ENCODE measurements at regions not wholly inside any gene's neighbourhood (a gene's known extent, or its start where the extent isn't known, plus 50 kb on each side); places are given as distances from the start of the nearest gene placed in this dataset.

DNA sequence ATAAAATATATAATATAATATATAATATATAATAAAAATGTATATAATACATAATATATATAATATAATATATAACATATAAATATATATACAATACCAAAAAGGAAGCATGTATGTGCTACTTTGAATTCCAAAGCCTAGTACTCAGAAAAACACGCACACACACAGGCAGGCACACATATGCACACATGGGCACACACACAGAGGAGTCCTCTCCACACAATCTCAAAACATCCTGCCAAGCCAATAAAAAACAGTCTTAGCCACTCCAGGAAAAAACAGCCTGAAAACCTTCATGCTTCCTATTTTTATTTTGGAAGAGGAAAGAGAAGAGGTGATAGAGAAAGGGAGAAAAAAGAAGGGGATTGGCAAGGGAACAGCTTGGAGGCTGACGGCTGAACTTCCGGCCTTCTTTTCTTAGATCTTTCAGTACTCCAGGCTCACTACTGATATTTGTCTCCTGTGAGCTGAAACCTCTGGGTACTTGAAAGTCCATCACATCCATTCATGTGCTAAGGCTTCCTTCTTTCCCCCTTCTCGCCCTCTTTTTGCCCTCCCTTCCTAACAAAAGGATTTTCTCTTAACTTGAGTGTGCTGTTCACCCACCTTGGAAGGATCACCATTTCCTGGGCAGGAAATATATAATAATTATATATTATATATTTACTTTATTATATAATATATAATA lies 394.2 kb downstream of the NUAK1 start:
- intact Hi-C loops (cut with DNase I, micrococcal nuclease), result no loop called here
- ATAC-seq, result no peak
- no peak for DNase-seq

DNA sequence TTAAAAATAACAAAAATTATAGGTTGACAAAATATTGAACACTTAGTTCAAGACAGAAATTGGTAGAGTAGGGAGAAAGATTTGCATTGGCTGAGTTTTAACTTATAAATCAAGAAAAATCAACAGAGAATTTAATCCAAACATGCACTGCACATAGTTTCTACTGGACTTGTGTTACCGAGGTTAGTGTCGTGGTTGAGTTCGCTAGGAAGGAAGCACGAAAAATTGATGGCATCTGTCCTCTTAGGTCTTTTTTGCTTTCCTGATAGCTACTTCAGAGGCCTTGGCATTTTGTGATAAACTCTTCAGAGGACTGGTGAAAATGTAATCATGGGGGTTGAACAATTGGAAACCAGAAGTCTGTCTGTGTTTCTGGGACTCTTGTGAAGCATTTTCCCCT lies 392.9 kb downstream of the NUAK1 start:
- ATAC-seq (no peak), DNase-seq (no peak)
- intact Hi-C loops (cut with DNase I, micrococcal nuclease), result no loop called here

GRCh38 chr12:105748806-105749600 lies 389.8 kb downstream of the NUAK1 start:
- intact Hi-C loops (cut with DNase I, micrococcal nuclease), result no loop called here
- DNase-seq, result no peak
- no peak for ATAC-seq

DNA sequence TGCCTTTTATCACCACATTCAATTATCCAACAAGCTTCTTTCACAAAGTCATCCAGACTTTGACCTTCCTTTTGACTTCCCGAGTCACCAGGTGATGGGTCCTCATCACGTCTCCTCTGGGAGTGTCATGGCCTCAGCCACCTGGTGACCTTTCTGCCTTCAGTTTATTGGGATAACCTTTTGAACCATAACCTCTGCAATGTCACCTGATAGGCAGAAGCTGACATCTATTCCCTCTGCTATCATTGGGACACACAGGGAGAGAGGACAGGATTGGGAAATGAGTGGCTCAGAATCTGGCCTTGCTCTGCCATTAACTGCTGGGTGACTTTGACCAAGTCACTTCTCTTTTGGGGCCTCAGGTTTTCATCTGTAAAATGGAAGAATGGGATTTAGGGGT lies 388.7 kb downstream of the NUAK1 start:
- no peak for ATAC-seq
- intact Hi-C loops (cut with DNase I, micrococcal nuclease), result no loop called here
- DNase-seq, result no peak

GRCh38 chr12:105754313-105754712 lies 384.4 kb downstream of the NUAK1 start:
- DNase-seq (no peak), ATAC-seq (no peak)
- intact Hi-C loops (cut with DNase I, micrococcal nuclease), result no loop called here

- intact Hi-C loops (cut with DNase I, micrococcal nuclease), result no loop called here
- DNase-seq (no peak), ATAC-seq (no peak)
These were observed 381.8 kb downstream of the NUAK1 start for GRCh38 chr12:105756961-105757360.

- intact Hi-C loops (cut with DNase I, micrococcal nuclease), result no loop called here
- ATAC-seq, result no peak
These were observed 379.6 kb downstream of the NUAK1 start for GRCh38 chr12:105759149-105759548.

DNA sequence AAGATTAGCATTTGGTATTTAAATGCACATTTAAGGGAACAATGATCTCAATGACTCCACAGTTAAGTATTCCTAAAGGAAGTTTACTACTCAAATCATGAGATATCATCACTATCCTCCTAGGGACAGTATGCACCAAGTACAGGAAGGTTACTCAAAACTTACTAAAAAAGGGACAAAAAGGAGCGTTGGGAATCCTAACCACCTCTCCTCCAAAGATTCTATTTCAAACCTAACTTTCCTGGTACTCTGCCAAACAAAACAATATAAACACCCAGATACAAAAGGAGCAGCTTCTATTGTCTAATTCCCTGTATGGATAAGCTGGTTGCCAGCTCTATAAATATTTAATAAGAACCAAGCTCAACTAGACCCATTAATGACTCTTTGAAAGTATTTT lies 377.7 kb downstream of the NUAK1 start:
- intact Hi-C loops (cut with DNase I, micrococcal nuclease), result no loop called here
- ATAC-seq, result no peak
- DNase-seq, result no peak

More at GRCh38 chr12:105759149-105759548, 379.6 kb downstream of the NUAK1 start:
- DNase-seq, result no peak

DNA sequence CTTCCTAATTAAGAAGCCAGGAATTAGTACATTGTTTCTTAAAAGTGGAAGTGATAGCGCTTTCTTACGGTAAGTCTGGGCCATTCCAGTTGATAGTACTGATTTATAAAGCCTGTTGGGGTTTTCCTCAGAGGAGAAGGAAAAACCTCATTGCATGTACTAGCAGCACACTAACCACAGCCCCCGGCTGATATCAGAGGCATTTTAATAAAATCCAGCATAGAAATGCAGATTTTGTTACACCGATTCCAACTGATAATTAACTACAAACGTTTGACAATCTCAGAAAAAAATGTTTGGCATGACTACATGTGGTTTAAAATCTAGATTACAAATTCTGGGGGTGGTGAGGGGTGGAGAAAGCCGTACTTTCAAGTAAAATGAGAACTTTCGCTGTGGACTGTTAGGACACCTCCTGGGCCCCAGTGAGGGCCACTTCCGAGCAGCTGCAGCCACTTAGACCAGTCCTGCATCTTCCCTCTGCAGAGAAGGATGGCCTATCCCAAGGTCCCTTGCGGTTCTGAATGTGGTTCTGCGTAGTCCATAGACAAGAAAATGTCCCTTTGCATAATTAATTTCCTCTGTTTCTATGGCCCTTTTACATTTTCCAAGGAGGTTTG lies 374.4 kb downstream of the NUAK1 start:
- intact Hi-C loops (cut with DNase I, micrococcal nuclease), result no loop called here
- no peak for ATAC-seq

DNA sequence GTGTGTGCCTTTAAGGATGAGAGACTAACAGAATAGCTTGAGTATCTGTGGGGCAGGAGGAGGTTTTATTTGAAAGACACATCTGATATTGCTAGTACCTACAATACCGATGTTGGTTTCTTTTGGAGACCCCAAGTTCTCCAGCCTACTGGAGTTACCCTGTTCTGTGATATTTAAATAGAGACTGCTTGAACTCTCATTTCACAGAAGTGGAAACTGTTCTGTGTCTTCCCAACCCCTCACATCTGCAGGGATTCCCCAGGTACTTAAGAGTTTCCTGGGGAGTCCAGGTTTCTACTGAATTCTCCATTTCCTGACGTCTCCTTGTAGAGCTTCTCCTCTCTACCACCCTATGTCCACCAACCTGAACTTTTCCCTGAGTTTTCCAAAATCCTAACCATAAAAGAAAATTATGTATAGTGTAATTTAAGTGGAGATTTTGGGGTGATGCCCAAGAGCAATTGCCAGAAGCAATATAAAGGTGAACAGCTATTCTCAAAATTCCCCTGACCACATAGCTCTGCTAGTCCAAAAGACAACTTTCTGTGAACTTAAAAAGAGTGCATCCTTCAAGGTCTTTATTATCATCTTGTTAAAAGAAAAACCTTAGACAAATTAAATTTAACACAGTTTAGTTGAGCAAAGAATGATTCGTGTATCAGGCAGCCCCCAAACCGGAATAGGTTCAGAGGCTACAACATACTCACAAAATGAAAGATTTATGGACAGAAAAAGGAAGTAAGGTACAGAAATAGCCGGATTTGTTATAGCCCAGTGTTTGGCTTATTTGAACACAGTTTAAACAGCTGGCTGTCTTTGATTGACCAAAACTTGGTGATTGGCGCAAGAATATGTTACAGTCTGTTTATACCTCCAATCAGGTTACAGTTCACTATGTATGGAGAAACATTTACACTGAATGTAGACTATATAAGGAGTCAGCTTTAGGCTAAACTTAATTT lies 373.4 kb downstream of the NUAK1 start:
- intact Hi-C loops (cut with DNase I, micrococcal nuclease), result no loop called here
- no peak for ATAC-seq
- DNase-seq, result no peak

More for the DNA sequence above, 374.4 kb downstream of the NUAK1 start:
- no peak for DNase-seq

GRCh38 chr12:105766029-105766428 lies 372.7 kb downstream of the NUAK1 start:
- no peak for DNase-seq
- no peak for ATAC-seq
- intact Hi-C loops (cut with DNase I, micrococcal nuclease), result no loop called here

- ATAC-seq, result no peak
- intact Hi-C loops (cut with DNase I, micrococcal nuclease), result no loop called here
These were observed 369.3 kb downstream of the NUAK1 start for GRCh38 chr12:105769486-105769885.

DNA sequence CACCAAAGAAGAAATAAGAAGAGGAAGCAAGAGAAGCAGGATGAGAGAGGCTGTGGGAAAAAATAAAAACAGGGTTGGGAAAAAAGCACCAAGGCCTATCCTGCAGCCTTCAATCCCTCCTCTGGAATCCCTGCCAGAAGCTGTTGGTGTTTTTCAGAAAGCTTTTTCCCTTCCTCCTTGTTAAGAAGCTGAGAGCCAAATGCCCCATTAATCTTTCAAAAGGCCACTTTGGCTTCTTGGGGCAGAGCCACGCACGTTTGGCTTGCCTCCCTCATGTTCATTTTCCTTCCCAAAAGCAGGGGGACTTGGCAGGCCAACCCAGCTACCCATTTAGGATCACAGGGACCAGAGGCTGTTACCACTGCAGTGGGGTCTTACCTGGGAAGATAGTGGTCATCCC lies 365.3 kb downstream of the NUAK1 start:
- intact Hi-C loops (cut with DNase I, micrococcal nuclease), result no loop called here
- no peak for ATAC-seq
- no peak for DNase-seq

More at GRCh38 chr12:105769486-105769885, 369.3 kb downstream of the NUAK1 start:
- DNase-seq, result no peak

DNA sequence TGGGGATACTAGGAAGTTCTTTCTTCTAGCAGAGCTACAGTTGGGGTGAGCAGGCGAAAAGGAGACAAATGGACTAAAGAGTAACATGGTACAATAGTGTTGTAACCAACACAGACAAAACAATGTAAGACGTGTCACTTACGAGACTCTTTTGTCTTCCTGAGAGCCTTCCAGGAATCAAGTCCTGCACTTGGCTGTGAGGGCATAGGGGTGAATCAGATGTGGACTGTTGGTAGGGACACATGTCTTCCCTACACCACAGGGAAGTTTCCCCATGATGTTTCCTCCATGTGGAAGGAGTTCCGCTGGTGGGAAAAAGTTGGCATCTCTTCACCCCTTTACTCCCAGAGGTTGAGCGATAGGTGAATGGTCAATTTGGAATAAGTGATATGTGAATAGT lies 364.7 kb downstream of the NUAK1 start:
- ATAC-seq (no peak), DNase-seq (no peak)
- intact Hi-C loops (cut with DNase I, micrococcal nuclease), result no loop called here

- intact Hi-C loops (cut with DNase I, micrococcal nuclease), result no loop called here
- no peak for ATAC-seq
- no peak for DNase-seq
These were observed 363.4 kb downstream of the NUAK1 start for GRCh38 chr12:105775343-105775742.

GRCh38 chr12:105783983-105784947 lies 354.5 kb downstream of the NUAK1 start:
- no peak for DNase-seq
- no peak for ATAC-seq
- intact Hi-C loops (cut with DNase I, micrococcal nuclease), result no loop called here

GRCh38 chr12:105793421-105793820 lies 345.3 kb downstream of the NUAK1 start:
- DNase-seq (no peak), ATAC-seq (no peak)
- intact Hi-C loops (cut with DNase I, micrococcal nuclease), result no loop called here

Measured in left colon (tissue), 2 donors.